Neural progenitor cell (in vitro differentiated cells): ENCODE measurements at regions not wholly inside any gene's neighbourhood (a gene's known extent, or its start where the extent isn't known, plus 50 kb on each side); places are given as distances from the start of the nearest gene placed in this dataset.
"Not testable (repeated sequence)": the region's sequence is repeated elsewhere in the genome, so short reads cannot be mapped to it uniquely, and the experiment has no call there.

Experiments used
- DNase-seq: peaks from one replicate; pipeline ENCODE4 v3.0.0-alpha.2; 2016; ENCODE audit warnings: low spot score
- H2AFZ ChIP-seq: fragments of 200-600 bp; sonication (generic); replicated peaks from 2 replicates; pipeline ENCODE4 v1.6.1; 2016; ENCODE audit warnings: antibody characterized with exemption
- H3F3A ChIP-seq: fragments of 200-600 bp; sonication (generic); 2 replicates; pipeline ENCODE4 v1.6.1; 2016; ENCODE audit warnings: antibody characterized with exemption, low read depth
- H3K27ac ChIP-seq: fragments of 200-600 bp; sonication (generic); 2 replicates; pipeline ENCODE4 v1.5.1; 2016; ENCODE audit warnings: mild to moderate bottlenecking
- H3K27me3 ChIP-seq: fragments of 200-600 bp; sonication (generic); 2 replicates; pipeline ENCODE4 v1.6.1; 2016; ENCODE audit warnings: mild to moderate bottlenecking, moderate library complexity
- H3K36me3 ChIP-seq: fragments of 200-600 bp; sonication (generic); 2 replicates; pipeline ENCODE4 v1.5.1; 2016
- H3K4me1 ChIP-seq: fragments of 200-600 bp; sonication (generic); 2 replicates; pipeline ENCODE4 v1.6.1; 2016; ENCODE audit warnings: mixed run types
- H3K4me2 ChIP-seq: fragments of 200-600 bp; sonication (generic); 2 replicates; pipeline ENCODE4 v1.6.1; 2016
- H3K4me3 ChIP-seq: fragments of 200-600 bp; sonication (generic); 2 replicates; pipeline ENCODE4 v1.5.1; 2016
- H3K79me2 ChIP-seq: fragments of 200-600 bp; sonication (generic); 2 replicates; pipeline ENCODE4 v1.6.1; 2016; ENCODE audit warnings: low read depth
- H3K9ac ChIP-seq: fragments of 200-600 bp; sonication (generic); 2 replicates; pipeline ENCODE4 v1.6.1; 2016
- H3K9me3 ChIP-seq: fragments of 200-600 bp; sonication (generic); 2 replicates; pipeline ENCODE4 v1.5.1; 2016; ENCODE audit warnings: low read depth
- H4K20me1 ChIP-seq: fragments of 200-600 bp; sonication (generic); 2 replicates; pipeline ENCODE4 v1.6.1; 2016; ENCODE audit warnings: low read depth
- H3K27ac Mint-ChIP-seq: 3 replicates; pipeline ENCODE4 v1.8.0; 2021; ENCODE audit warnings: mixed read lengths
- H3K27me3 Mint-ChIP-seq: 2 replicates; pipeline ENCODE4 v1.8.0; 2022; ENCODE audit warnings: low read depth, mild to moderate bottlenecking, inconsistent platforms, moderate library complexity, mixed read lengths; ENCODE audit not compliant: insufficient read depth
- H3K36me3 Mint-ChIP-seq: 3 replicates; pipeline ENCODE4 v1.8.0; 2021; ENCODE audit warnings: mixed read lengths
- H3K4me1 Mint-ChIP-seq: 3 replicates; pipeline ENCODE4 v1.8.0; 2021; ENCODE audit warnings: mixed read lengths
- H3K4me3 Mint-ChIP-seq: 3 replicates; pipeline ENCODE4 v1.8.0; 2021; ENCODE audit warnings: mild to moderate bottlenecking, moderate library complexity, mixed read lengths
- H3K9me3 Mint-ChIP-seq: 3 replicates; pipeline ENCODE4 v1.8.0; 2020; ENCODE audit warnings: mixed read lengths
- CTCF ChIP-seq: fragments of 200-600 bp; sonication (generic); IDR thresholded peaks from 2 replicates; pipeline ENCODE4 v1.5.1; 2017; ENCODE audit warnings: antibody characterized with exemption, mild to moderate bottlenecking
- EZH2 ChIP-seq: fragments of 200-600 bp; sonication (generic); IDR thresholded peaks from 2 replicates; pipeline ENCODE4 v1.6.1; 2017; ENCODE audit warnings: antibody characterized with exemption, mild to moderate bottlenecking, moderate library complexity
- EZH2phosphoT487 ChIP-seq: fragments of 200-600 bp; sonication (generic); IDR thresholded peaks from 2 replicates; pipeline ENCODE4 v1.6.1; 2017; ENCODE audit warnings: antibody characterized with exemption

GRCh38 chr2:52017646-52018235 lies 985.8 kb upstream of the NRXN1 start:
- H3K27me3 Mint-ChIP-seq = peaks cover under 1% of the 10 kb centered on the region
- Histone ChIP-seq H3K36me3 (no peaks in the 10 kb centered on the region), H3K79me2 (no peaks in the 10 kb centered on the region), H3K4me1 (no peaks in the 10 kb centered on the region), H3K4me3 (no peak overlapping the region), H3K27me3 (no peaks in the 10 kb centered on the region), H3K27ac (no peak overlapping the region), H2AFZ (no peak overlapping the region), H3F3A (no peaks in the 10 kb centered on the region), H3K9me3 (no peaks in the 10 kb centered on the region), H4K20me1 (no peaks in the 10 kb centered on the region), H3K9ac (no peak overlapping the region), H3K4me2 (no peak overlapping the region)
- no peak overlapping the region for H3K4me3 Mint-ChIP-seq
- no peak for TF ChIP-seq EZH2phosphoT487
- no peak for TF ChIP-seq CTCF
- TF ChIP-seq EZH2 = no peak
- H3K27ac Mint-ChIP-seq = no peak overlapping the region
- no peak for DNase-seq
- no peaks in the 10 kb centered on the region for H3K9me3 Mint-ChIP-seq
- no peaks in the 10 kb centered on the region for H3K4me1 Mint-ChIP-seq
- no peaks in the 10 kb centered on the region for H3K36me3 Mint-ChIP-seq

GRCh38 chr2:52006821-52007366 lies 975.0 kb upstream of the NRXN1 start:
- H3K9me3 Mint-ChIP-seq = peaks cover 12% of the 10 kb centered on the region
- H3K4me2 ChIP-seq, H3K9me3 ChIP-seq, H3K27me3 ChIP-seq, H3K36me3 Mint-ChIP-seq, H3K79me2 ChIP-seq, H4K20me1 ChIP-seq, DNase-seq, H3K4me1 Mint-ChIP-seq, H3K4me3 ChIP-seq, H2AFZ ChIP-seq, H3K4me3 Mint-ChIP-seq, H3K4me1 ChIP-seq, H3K27me3 Mint-ChIP-seq, H3F3A ChIP-seq, H3K9ac ChIP-seq, H3K27ac ChIP-seq, H3K27ac Mint-ChIP-seq, H3K36me3 ChIP-seq: not testable (repeated sequence)

- no peak overlapping the region for H3K4me2 ChIP-seq
- no peaks in the 10 kb centered on the region for H3K36me3 ChIP-seq
- DNase-seq = no peak
- no peaks in the 10 kb centered on the region for H3K79me2 ChIP-seq
- no peaks in the 10 kb centered on the region for H3K27me3 ChIP-seq
- H3K27ac ChIP-seq = no peak overlapping the region
- H3K4me3 Mint-ChIP-seq = no peak overlapping the region
- peaks cover 2% of the 10 kb centered on the region for H3K27me3 Mint-ChIP-seq
- no peak overlapping the region for H3K4me3 ChIP-seq
- H3K9me3 ChIP-seq = no peaks in the 10 kb centered on the region
- no peak overlapping the region for H2AFZ ChIP-seq
- H3F3A ChIP-seq = no peaks in the 10 kb centered on the region
- H3K27ac Mint-ChIP-seq = no peak overlapping the region
- no peak overlapping the region for H3K9ac ChIP-seq
- H3K36me3 Mint-ChIP-seq = no peaks in the 10 kb centered on the region
- H3K4me1 Mint-ChIP-seq = no peaks in the 10 kb centered on the region
- TF ChIP-seq EZH2 = no peak
- TF ChIP-seq CTCF = no peak
- no peak for TF ChIP-seq EZH2phosphoT487
- no peaks in the 10 kb centered on the region for H3K9me3 Mint-ChIP-seq
- H3K4me1 ChIP-seq = no peaks in the 10 kb centered on the region
- H4K20me1 ChIP-seq = no peaks in the 10 kb centered on the region
Measured at GRCh38 chr2:52000151-52000855, 968.4 kb upstream of the NRXN1 start.

GRCh38 chr2:51998890-51999289 lies 967.0 kb upstream of the NRXN1 start:
- Histone ChIP-seq H3K79me2 (no peaks in the 10 kb centered on the region), H3K4me3 (no peak overlapping the region), H3K4me1 (no peaks in the 10 kb centered on the region), H3K27me3 (no peaks in the 10 kb centered on the region), H3K9ac (no peak overlapping the region), H3K36me3 (no peaks in the 10 kb centered on the region), H4K20me1 (no peaks in the 10 kb centered on the region), H3K27ac (no peak overlapping the region), H3K4me2 (no peak overlapping the region), H3F3A (no peaks in the 10 kb centered on the region), H3K9me3 (no peaks in the 10 kb centered on the region), H2AFZ (no peak overlapping the region)
- no peak for DNase-seq
- no peaks in the 10 kb centered on the region for H3K36me3 Mint-ChIP-seq
- no peaks in the 10 kb centered on the region for H3K9me3 Mint-ChIP-seq
- no peaks in the 10 kb centered on the region for H3K4me1 Mint-ChIP-seq
- H3K27me3 Mint-ChIP-seq = peaks cover 2% of the 10 kb centered on the region
- TF ChIP-seq CTCF (no peak), EZH2 (no peak), EZH2phosphoT487 (no peak)
- H3K4me3 Mint-ChIP-seq = no peak overlapping the region
- no peak overlapping the region for H3K27ac Mint-ChIP-seq
